Activated naive CD8-positive, alpha-beta T cell treated with anti-CD3 and anti-CD28 coated beads for 36 hours (primary cell): ENCODE measurements at regions not wholly inside any gene's neighbourhood (a gene's known extent, or its start where the extent isn't known, plus 50 kb on each side); places are given as distances from the start of the nearest gene placed in this dataset.
"Not testable (repeated sequence)": the region's sequence is repeated elsewhere in the genome, so short reads cannot be mapped to it uniquely, and the experiment has no call there.

ENCODE experiments used
- DNase-seq: peaks from one replicate; pipeline ENCODE4 v3.0.0; 2021
- H3K27ac Mint-ChIP-seq: one replicate; pipeline ENCODE4 v1.8.0; 2022; ENCODE audit warnings: mild to moderate bottlenecking, moderate library complexity, mixed read lengths
- H3K27me3 Mint-ChIP-seq: one replicate; pipeline ENCODE4 v1.8.0; 2022; ENCODE audit warnings: mild to moderate bottlenecking, mixed read lengths
- H3K36me3 Mint-ChIP-seq: one replicate; pipeline ENCODE4 v1.8.0; 2021; ENCODE audit warnings: mild to moderate bottlenecking, mixed read lengths
- H3K4me1 Mint-ChIP-seq: one replicate; pipeline ENCODE4 v1.8.0; 2021; ENCODE audit warnings: mixed read lengths
- H3K4me3 Mint-ChIP-seq: one replicate; pipeline ENCODE4 v1.8.0; 2022; ENCODE audit warnings: mild to moderate bottlenecking, moderate library complexity, mixed read lengths
- H3K9me3 Mint-ChIP-seq: one replicate; pipeline ENCODE4 v1.8.0; 2022; ENCODE audit warnings: mixed read lengths

DNA sequence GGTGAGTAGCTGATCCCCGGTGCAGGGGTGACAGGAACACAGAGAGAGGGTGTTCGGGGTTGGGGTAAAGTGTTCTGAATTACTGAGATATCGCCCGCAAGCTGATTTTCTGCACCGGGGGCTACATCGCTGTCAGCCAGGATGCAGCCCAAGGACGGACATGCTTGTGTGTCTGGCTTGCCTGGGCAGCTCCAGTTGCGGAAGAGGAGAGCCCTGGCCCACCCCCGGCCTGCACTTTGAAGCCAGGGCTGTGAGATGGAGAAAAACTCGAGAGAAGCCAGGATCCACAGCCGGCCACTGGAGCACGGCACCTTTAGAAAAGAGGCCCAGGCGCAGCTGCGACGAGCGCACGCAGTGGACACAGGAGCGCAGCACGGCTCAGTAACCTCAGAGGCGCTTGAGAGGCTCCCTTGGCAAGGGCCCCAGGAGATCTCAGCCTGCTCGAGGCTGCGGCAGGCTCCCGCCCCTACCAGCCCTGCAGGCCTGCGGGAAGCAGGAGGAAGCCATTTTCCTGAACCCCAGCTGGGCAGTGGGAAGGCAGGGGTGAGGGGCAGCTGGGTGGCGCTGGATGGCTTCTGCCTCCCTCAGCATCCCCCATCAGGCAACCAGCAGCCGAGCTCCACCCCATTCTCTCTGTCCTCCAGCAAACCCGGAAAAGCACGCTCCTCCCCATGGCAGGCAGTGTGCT lies 59.2 kb downstream of the C9orf50 start:
- no peak overlapping the region for H3K27ac Mint-ChIP-seq
- H3K9me3 Mint-ChIP-seq: no peaks in the 10 kb centered on the region
- H3K36me3 Mint-ChIP-seq: no peaks in the 10 kb centered on the region
- peaks cover 1% of the 10 kb centered on the region for H3K4me1 Mint-ChIP-seq
- DNase-seq: no peak
- no peaks in the 10 kb centered on the region for H3K27me3 Mint-ChIP-seq
- no peak overlapping the region for H3K4me3 Mint-ChIP-seq

DNA sequence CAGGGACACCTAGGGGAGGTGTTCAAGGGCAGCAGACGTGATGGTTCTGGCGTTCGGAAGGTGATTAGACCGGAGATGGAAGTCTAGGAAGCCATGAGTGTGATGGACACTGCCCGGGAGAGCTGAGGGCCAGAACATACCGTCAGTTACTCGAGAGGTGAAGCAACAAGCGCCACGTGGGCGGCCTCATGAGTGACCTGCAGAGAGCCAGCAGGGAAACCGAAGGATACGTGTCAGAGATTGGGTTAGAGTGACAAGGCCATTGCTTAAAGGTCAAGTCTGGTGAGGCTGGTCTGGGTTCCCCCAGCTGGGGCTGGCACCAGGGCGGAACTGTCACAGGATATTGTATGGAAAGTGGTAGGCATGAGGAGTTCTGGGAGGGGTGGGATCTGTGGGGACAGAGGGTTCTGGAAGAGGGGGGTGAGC lies 60.0 kb downstream of the C9orf50 start:
- H3K36me3 Mint-ChIP-seq: no peaks in the 10 kb centered on the region
- no peak overlapping the region for H3K27ac Mint-ChIP-seq
- no peak for DNase-seq
- H3K27me3 Mint-ChIP-seq: no peaks in the 10 kb centered on the region
- no peaks in the 10 kb centered on the region for H3K9me3 Mint-ChIP-seq
- peaks cover 1% of the 10 kb centered on the region for H3K4me1 Mint-ChIP-seq
- H3K4me3 Mint-ChIP-seq: no peak overlapping the region

- DNase-seq: no peak
- Mint-ChIP-seq H3K4me3 (no peak overlapping the region), H3K4me1 (peaks cover 1% of the 10 kb centered on the region), H3K27me3 (no peaks in the 10 kb centered on the region), H3K36me3 (no peaks in the 10 kb centered on the region), H3K9me3 (no peaks in the 10 kb centered on the region), H3K27ac (no peak overlapping the region)
Measured at GRCh38 chr9:129559506-129559881, 61.4 kb downstream of the C9orf50 start.

GRCh38 chr9:129558551-129559505 lies 62.1 kb downstream of the C9orf50 start:
- Mint-ChIP-seq H3K9me3 (no peaks in the 10 kb centered on the region), H3K36me3 (no peaks in the 10 kb centered on the region)

GRCh38 chr9:129558063-129558550 lies 62.8 kb downstream of the C9orf50 start:
- Mint-ChIP-seq H3K27ac (no peak overlapping the region), H3K9me3 (no peaks in the 10 kb centered on the region), H3K4me3 (no peak overlapping the region), H3K27me3 (no peaks in the 10 kb centered on the region), H3K36me3 (no peaks in the 10 kb centered on the region), H3K4me1 (peaks cover 1% of the 10 kb centered on the region)
- no peak for DNase-seq

More at GRCh38 chr9:129558551-129559505, 62.1 kb downstream of the C9orf50 start:
- DNase-seq: no peak
- H3K4me3 Mint-ChIP-seq: no peak overlapping the region
- H3K4me1 Mint-ChIP-seq: peaks cover 1% of the 10 kb centered on the region
- no peak overlapping the region for H3K27ac Mint-ChIP-seq
- no peaks in the 10 kb centered on the region for H3K27me3 Mint-ChIP-seq

DNA sequence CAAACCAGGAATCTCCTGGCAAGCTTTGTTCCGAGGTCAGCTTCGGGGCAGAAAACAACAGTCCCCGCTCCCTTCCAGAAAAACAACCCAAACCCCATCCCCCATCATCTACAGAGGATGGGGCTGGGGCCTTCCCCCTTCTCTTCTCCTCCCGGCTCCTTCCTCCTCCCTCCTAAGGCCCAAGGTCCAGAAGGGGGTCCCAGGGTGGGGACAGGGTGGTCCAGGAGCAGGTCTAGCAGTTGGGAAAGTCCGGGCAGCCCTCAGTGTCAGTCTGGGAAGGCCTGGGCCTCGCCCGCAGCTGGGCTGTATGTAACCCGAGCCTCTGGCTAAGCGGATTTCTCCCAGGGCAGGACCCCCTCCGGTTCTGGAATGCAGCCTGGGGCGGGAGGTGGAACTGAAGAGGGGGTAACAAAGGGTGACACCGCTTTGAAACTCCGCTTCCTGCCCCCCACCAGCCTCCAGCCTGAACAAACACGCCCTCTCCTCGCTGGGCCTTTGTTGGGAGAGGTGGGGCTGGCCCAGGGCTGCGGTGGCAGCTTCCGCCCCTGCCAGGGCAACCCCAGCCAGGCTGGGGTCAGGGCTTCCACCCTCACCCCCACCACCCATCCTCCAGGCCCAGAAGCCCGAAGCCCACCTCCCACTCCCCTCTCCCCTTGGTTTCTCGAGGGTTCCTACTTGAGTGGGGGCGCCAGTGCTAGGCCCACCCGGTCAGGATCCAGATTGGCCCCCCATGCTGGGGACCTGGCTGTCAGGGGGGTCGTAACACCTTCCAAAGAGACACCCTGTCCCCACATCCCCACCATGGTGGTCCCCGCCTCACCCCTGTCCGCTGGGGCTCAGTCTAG lies 63.5 kb downstream of the C9orf50 start:
- no peaks in the 10 kb centered on the region for H3K27me3 Mint-ChIP-seq
- no peak overlapping the region for H3K4me3 Mint-ChIP-seq
- DNase-seq: no peak
- H3K4me1 Mint-ChIP-seq: peaks cover 1% of the 10 kb centered on the region
- no peaks in the 10 kb centered on the region for H3K36me3 Mint-ChIP-seq
- H3K27ac Mint-ChIP-seq: no peak overlapping the region
- no peaks in the 10 kb centered on the region for H3K9me3 Mint-ChIP-seq

DNA sequence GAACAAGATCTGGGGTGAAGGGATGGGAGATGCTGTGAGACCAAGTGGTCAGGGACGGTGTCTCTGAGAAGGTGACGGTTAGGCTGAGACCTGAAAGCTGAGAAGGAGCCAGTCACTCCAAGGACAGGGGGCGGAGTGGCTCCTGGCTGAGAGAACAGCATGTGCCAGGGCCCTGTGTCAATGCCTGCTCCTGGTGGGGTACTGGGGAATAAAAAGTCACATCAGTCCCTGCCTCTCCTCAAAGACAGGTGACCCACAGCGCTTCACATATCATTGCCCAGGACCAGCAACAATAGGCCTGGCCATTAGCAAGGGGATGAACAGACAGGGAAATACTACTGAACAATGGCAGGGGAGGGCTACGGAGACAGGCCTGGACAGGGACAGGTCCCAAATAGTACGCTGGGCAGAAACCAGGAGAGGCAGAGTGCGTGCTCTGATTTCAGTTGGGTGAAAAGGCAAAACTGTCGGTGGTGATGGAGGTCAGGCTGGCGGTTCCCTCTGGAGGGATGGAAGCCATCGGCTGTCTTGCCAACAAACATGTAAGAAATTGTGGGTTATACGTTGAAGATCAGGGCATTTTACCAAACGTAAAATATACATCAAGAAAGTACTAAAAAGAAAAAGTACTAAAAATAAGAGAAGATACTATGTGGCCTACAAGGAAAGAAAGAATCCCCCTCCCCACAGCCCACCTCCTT lies 64.3 kb downstream of the C9orf50 start:
- Mint-ChIP-seq H3K4me1 (peaks cover 1% of the 10 kb centered on the region), H3K4me3 (no peak overlapping the region), H3K9me3 (no peaks in the 10 kb centered on the region), H3K36me3 (no peaks in the 10 kb centered on the region), H3K27ac (no peak overlapping the region), H3K27me3 (peaks cover 7% of the 10 kb centered on the region)
- no peak for DNase-seq

DNA sequence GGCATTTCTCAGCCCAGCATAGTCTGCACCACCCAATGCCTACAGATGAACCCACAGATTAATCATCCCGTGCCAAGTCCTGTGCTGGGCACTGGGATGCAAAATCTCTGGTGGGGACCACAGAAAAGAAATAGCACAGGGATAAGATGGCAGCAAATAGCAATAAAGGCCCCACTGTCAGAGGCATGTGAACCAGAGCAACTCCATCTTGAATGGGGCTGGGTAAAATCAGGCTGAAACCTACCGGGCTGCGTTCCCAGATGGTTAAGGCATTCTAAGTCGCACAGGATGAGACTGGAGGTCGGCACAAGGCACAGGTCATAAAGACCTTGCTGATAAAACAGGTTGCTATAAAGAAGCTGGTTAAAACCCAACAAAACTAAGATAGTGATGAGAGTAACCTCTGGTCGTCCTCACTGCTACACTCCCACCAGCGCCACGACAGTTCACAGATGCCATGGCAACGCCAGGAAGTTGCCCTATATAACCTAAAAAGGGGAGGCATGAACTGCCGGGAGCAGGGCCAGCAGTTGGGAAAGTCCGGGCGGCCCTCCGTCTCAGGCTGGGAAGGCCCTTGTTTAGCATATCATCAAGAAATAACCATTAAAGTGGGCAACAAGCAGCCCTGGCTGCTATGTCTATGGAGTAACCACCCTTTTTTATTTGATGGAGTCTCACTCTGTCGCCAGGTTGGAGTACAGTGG lies 65.2 kb downstream of the C9orf50 start:
- Mint-ChIP-seq H3K27me3 (peaks cover 16% of the 10 kb centered on the region), H3K27ac (no peak overlapping the region), H3K36me3 (no peaks in the 10 kb centered on the region), H3K4me1 (peaks cover 3% of the 10 kb centered on the region), H3K4me3 (no peak overlapping the region), H3K9me3 (no peaks in the 10 kb centered on the region)
- no peak for DNase-seq

GRCh38 chr9:129554649-129555048 lies 66.3 kb downstream of the C9orf50 start:
- Mint-ChIP-seq H3K9me3 (no peaks in the 10 kb centered on the region), H3K27me3 (peaks cover 22% of the 10 kb centered on the region), H3K36me3 (no peaks in the 10 kb centered on the region), H3K27ac (no peak overlapping the region), H3K4me1 (peaks cover 4% of the 10 kb centered on the region), H3K4me3 (no peak overlapping the region)
- no peak for DNase-seq

- Mint-ChIP-seq H3K27me3 (peaks cover 31% of the 10 kb centered on the region), H3K27ac (no peak overlapping the region)
Measured at GRCh38 chr9:129553277-129553676, 67.6 kb downstream of the C9orf50 start.

GRCh38 chr9:129552064-129552463 lies 68.8 kb downstream of the C9orf50 start:
- no peaks in the 10 kb centered on the region for H3K9me3 Mint-ChIP-seq
- no peaks in the 10 kb centered on the region for H3K36me3 Mint-ChIP-seq
- peaks cover 31% of the 10 kb centered on the region for H3K27me3 Mint-ChIP-seq
- no peak overlapping the region for H3K27ac Mint-ChIP-seq
- H3K4me3 Mint-ChIP-seq: no peak overlapping the region
- DNase-seq: no peak
- H3K4me1 Mint-ChIP-seq: peaks cover 4% of the 10 kb centered on the region

More at GRCh38 chr9:129553277-129553676, 67.6 kb downstream of the C9orf50 start:
- H3K4me1 Mint-ChIP-seq: peaks cover 4% of the 10 kb centered on the region
- no peak for DNase-seq
- H3K36me3 Mint-ChIP-seq: no peaks in the 10 kb centered on the region
- no peaks in the 10 kb centered on the region for H3K9me3 Mint-ChIP-seq
- H3K4me3 Mint-ChIP-seq: no peak overlapping the region

DNA sequence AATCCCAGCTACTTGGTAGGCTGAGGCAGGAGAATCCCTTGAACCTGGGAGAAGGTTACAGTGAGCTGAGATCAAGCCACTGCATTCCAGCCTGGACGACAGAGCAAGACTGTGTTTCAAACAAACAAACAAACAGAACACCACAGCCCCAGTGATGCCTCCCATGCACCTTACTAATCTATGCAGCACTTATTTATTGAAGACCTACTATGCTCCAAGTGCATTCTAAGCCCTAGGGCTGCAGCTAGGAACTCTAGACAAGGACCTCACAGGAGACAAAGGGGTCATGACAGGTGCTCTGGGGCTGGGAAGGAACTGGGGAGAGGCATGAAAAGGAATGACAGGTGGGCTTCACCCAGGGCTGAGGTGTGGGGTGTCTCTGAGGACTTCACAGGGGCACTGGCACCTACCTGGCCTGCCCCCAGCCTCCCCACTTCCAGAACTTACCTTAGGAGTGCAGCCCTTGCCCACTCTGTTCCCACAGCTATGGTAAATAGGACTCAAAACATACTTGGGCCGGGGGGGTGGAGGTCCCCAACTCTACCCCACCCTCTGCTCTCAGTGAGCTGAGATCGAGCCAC lies 69.4 kb downstream of the C9orf50 start:
- peaks cover 4% of the 10 kb centered on the region for H3K4me1 Mint-ChIP-seq
- DNase-seq: no peak
- peaks cover 31% of the 10 kb centered on the region for H3K27me3 Mint-ChIP-seq
- no peaks in the 10 kb centered on the region for H3K36me3 Mint-ChIP-seq
- H3K4me3 Mint-ChIP-seq: no peak overlapping the region
- no peak overlapping the region for H3K27ac Mint-ChIP-seq
- no peaks in the 10 kb centered on the region for H3K9me3 Mint-ChIP-seq

DNA sequence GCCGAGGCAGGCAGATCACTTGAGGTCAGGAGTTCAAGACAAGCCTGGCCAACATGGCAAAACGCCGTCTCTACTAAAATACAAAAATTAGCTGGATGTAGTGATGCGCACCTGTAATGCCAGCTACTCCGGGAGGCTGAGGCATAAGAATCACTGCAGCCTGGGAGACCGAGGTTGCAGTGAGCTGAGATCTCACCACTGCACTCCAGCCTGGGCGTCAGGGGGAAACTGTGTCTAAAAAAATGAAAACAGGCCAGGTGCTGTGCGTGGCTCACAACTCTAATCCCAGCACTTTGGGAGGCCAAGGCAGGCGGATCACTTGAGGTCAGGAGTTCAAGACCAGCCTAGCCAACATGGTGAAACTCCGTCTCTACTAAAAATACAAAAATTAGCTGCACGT lies 69.9 kb downstream of the C9orf50 start:
- H3K27ac Mint-ChIP-seq, H3K9me3 Mint-ChIP-seq, DNase-seq, H3K4me1 Mint-ChIP-seq, H3K36me3 Mint-ChIP-seq: not testable (repeated sequence)
- peaks cover 31% of the 10 kb centered on the region for H3K27me3 Mint-ChIP-seq
- H3K4me3 Mint-ChIP-seq: peak overlapping the region; percentile 59
